ENCODE measurements at regions not wholly inside any gene's neighbourhood (a gene's known extent, or its start where the extent isn't known, plus 50 kb on each side); places are given as distances from the start of the nearest gene placed in this dataset.

- DNase-seq: no peak
These were observed 174.8 kb downstream of the BUD13 start for GRCh38 chr11:116598036-116598435.

DNA sequence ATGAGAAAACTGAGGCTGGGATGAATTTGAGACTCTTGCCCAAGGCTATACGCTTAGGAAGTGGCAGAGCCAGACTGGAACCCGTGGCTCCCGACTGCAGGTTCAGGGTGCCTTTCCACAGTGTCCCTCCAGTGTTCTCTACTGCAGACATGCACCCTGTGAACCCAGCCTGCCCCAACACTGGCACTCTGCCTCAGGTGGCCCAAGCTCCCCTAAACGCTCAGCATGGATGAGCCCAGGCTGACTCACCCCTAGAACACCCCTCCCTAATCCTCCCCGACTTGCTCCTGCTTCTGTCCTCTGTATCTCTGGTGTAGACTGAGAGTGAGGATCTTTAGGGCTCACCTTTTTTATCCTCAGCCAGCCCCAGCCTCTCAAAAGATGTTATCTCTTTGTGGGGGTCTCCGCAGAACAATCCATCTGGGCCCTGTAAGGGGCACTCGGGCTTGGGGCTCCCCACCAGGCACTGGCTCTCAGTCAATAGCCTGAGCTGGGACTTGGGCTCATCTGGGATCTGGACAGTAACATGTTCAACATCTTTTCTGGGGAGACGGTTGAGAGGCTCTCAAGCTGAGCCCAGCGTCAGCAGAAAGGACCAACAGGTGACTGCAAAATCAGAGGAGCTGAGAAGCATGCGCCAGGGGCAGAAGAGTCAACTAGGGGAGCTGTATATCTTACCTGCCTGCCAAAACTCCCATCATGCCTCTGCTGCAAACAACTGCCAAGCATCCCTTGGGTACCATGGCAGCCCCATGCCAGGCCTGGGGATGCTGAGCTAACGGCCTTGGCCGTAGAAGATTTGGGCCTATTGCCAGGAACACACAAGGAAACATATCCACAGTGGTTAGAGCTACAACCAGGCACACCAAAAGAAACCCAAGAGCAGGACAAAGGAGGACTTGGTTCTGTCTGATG lies 176.2 kb downstream of the BUD13 start:
- DNase-seq: peak; percentile 37

DNA sequence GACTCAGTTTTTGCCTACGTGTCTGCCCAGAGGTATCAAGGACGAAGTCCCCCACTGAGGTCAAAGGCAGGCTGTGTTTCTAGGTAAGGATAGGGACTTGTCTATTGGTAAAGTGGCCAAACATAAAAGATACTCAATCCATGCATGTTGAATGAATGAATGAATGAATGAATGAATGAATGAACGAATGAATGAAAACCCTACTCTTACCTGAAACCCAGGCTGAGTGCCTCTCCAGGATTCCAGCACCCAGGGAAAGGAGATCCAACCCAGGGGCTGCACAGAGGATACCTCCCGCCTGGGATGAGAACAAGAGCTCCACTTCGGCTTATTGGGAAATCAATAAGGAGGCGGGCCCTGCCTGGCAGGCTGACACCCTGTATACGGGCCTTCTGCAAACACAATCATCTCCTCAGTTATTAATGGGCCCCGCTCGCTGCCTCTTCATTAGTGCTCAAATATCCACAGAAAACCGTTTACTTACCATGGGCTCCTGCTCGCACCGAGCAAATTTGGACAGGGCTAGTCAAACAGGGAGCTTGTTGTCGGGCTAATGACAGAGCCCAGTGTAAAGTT lies 177.4 kb downstream of the BUD13 start:
- DNase-seq: peak; percentile 83

GRCh38 chr11:116590844-116591570 lies 181.8 kb downstream of the BUD13 start:
- DNase-seq: no peak

GRCh38 chr11:116589402-116589801 lies 183.4 kb downstream of the BUD13 start:
- DNase-seq: no peak

DNA sequence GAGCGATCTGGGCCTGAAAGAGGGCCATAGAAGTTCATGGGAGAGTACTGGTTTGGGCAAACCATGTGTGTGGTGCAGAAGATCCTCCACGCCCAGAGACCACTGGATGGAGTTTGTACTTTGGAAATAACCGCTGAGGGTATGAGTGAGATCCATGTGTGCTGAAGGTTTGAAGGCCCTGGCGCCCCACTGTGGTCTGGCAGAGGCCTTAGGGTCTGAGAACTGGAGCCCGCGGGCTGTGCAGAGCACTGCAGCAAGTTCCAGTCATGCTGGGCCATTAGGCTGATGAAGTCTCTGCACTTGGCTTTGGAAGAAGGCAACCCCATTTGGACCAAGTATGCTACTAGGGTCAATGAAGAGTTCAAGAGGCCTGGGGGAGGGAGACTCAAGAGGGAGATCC lies 186.4 kb downstream of the BUD13 start:
- no peak for DNase-seq

- no peak for DNase-seq
These were observed 190.2 kb downstream of the BUD13 start for GRCh38 chr11:116582571-116582970.

- DNase-seq: no peak
These were observed 191.4 kb downstream of the BUD13 start for GRCh38 chr11:116581349-116581748.

- DNase-seq: no peak
These were observed 192.0 kb downstream of the BUD13 start for GRCh38 chr11:116580799-116581198.

DNA sequence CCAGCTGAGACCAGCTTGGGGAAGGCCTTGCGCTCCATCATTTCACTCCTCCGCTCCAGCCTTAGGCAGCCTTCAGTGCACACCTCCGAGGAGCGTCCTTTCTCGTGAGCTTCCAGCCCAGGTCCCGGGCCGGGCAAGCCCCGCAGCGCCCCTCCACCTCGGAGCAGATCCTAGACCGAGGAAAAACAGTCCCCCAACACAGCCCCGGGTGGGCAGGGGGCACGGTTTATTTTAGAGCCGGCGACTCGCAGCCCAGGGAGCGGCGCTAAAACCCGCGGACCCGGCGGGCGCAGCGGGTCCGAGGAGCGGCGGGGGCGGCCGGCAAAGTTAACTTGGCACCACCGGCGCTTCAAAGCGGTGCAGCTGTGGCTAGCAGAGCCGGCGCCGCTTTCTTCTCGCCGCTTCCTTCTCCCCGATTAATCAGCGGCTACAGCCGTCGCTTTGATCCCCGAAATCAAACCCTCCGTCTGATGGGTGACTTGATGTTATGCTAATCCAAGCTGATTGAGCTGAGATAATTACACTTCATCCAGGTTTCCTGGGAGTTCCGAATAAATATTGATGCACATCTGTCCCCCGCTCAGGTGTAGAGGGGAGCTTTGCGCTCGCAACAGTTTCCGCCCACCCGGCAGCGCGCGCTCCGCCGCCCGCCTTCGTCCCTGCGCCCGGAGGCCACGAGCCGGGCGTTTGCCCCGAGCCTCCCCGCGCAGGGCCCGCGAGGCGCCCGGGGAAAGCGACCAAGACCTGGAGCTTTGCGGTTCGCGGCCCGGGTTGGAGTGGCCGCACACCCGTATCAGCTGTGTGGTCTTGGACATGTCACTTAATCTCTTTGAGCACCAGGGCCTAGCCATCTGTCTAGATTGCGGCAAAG lies 192.7 kb downstream of the BUD13 start:
- no peak for DNase-seq

DNA sequence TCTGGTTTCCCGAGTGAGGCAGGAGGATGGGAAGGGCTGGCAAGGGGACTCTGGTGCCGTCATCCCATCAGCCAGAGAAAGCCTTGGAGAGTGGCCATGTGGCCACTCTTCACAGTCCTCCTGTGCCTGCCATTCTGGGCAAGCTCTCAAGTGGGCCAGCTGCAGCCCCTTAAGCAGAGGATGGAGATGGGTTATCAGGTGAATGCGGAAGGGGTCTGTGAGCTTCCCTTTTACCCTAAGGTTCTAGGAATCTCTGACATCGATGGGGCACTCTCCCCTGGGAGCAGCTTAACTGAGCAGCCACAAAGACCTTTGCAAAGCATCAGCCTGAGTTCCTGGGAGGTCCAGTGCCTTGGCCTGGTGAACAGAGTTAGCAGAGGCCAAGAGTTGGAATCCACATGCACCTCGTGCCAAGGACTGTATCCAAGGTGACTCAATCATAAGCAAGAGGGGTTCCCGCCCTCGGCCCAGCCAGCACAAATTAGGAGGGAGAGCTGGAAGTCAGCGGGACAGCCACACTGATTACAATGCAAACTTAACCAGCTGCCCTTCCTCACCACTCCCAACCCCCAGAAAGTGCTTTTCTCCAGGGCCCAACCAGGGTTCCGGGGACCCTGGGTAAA lies 193.6 kb downstream of the BUD13 start:
- no peak for DNase-seq

DNA sequence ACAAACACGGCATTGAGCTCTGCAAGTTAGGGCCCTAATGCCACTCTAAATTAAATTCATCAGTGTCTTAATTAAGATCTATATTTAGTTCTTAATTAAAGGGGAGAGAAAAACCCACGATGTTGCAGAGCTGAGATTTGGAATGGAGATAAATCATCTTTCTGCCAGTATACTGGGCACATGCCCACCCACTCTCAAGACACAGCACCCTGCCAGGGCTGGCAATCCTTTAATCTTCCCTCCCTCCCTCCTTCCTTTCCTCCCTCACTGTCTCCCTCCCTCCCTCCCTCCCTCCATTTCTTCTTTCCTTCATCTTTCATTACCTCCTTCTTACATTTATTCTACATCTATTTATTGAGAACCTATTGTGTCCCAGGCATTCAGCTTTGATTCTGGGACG lies 194.8 kb downstream of the BUD13 start:
- no peak for DNase-seq

DNA sequence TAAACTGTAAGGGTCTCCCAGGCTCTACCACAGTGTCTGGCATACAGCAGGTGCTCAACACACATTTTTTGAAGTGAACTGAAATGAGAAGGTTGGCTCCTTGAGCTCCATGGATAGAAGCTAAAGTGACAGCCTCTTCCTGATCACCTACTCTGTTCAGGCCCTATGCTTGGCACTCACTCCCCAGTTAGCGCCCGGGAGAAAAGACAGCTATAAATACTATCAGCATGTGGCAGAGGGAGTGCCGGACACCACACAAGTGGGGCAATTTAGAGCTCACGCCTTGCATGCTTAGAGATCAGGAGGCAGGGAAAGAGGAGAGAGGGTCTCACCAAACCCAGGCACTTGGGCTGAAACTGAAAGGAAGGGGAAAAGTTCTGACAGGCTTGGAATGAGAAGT lies 195.5 kb downstream of the BUD13 start:
- DNase-seq: no peak

DNA sequence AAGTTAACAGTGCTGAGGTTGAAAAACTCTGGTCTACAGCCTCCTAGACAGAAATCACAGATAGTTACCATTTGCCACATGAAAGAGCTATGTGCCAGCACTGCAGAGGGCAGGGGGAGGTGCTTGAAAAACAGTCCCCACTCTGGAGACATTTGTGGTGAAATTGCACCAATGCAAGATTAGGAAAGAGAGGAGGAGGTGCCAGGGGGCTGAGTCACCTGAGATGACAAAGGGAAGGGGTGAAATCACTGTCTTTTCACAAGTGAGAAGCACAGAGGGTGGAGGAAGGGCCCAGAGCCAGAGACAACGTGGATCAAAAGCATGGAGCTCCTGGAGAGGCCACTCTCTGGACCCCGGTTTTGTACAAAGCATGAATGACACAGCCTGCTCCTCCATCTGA lies 196.3 kb downstream of the BUD13 start:
- no peak for DNase-seq

DNA sequence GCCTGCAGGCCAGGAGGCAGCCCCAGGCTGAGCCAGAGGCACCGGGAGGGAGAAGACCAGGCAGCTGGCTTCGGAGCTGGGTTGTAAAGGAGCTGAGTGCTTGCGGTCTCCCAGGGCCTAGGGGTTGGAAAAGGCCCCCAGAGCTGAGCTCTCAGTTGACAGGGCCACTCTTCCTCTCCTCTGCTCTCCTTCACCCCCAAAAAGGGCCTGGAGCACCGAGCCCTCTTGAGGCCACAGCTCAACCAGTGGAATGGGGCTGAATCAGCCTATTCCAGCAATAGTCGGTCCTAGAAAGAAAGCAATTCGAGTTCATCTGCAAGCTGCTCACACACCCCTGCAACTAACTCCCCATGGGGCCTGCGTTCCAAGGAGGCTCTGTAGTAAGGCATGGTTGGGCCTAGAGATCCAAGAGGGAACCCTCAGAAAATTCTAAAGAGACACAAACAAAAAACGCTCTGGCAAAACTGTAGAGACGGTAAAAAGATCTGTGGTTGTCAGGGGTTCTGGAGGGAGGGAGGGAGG lies 205.0 kb downstream of the BUD13 start:
- DNase-seq: no peak

DNA sequence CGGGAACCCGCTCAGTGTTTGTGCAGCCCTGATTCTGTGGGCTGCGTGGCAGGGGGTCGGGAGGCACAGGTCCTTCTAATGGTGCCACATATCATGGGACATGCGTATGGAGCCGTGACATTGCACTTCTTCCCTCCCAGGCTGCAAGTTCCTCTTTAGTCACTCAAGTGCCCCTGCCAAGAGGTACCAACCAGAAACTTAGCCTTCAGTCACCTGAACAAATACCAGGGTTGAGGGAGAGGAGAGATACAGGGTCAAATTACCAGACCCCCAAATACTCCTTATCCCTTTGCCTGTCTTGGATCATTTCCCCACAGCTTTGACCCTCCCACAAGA lies 209.1 kb downstream of the BUD13 start:
- DNase-seq: no peak

- peak; percentile 76 for DNase-seq
These were observed 209.6 kb downstream of the BUD13 start for GRCh38 chr11:116563028-116563711.

DNA sequence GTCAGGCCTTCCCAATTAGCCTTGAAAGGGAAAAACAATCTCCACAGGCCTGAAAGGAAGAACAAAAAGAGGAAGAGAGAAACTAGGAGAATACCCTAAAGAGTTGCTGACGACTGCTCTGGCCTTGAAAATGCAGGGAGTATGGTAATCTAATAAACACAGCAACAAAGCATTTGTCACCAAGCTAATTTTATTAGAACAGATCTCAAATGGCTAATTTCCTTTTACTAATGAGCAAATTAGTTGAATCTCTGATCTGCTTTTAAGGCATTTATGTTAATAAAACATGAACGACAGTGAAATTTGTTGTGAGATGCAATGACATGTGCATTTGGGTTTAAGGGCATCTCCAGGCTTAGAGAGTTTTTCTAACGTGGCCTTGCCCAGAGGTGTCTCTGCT lies 212.2 kb downstream of the BUD13 start:
- no peak for DNase-seq

DNA sequence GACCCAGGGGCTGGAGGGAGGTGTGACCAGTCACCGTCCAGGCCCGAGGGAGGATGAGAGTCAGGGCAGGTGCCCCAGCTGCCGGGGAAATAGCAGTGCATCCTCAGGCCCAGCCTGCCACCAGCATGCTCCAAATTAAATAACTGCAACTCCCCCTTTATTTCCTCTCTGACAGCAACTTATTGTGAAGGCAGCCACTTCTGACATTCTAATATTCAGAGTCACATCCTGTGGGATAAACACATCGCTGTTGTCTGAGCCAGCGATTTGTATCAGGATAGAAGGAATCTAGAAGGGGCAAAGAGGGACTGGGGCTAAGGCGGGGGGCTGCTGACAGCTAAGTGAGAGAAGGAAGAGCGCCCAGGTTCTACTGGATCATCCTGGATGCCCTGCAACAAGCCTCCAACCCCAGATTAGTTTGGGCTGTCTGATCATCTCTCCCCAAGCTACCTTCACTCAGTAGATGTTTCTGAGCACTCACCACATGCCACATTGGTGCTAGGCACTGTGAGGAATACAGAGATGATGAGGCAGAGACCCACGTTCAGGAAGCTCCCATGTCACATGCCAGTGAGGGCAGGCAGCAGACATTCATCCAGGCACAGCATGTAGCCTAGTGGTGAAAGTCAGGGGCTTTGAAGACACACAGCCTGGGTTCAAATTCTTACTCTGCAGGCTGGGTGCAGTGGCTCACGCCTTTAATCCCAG lies 214.1 kb downstream of the BUD13 start:
- DNase-seq: no peak

GRCh38 chr11:116557282-116557681 lies 215.5 kb downstream of the BUD13 start:
- DNase-seq: no peak

GRCh38 chr11:116556483-116556882 lies 216.3 kb downstream of the BUD13 start:
- no peak for DNase-seq

All from DMS153 (cell line).